ENCODE measurements at regions not wholly inside any gene's neighbourhood (a gene's known extent, or its start where the extent isn't known, plus 50 kb on each side); places are given as distances from the start of the nearest gene placed in this dataset.

GRCh38 chr13:38618881-38619280 lies 68.0 kb upstream of the FREM2 start:
- TF ChIP-seq CTCF (IDR thresholded peaks at IDR 0.05; ENCODE audit: insufficient read depth, low read length, poor library complexity, severe bottlenecking) (no peak), EZH2phosphoT487 (conservative IDR thresholded peaks at IDR 0.05; ENCODE audit: low read length) (no peak)

All from SU-DHL-6 (cell line).